ENCODE measurements at regions not wholly inside any gene's neighbourhood (a gene's known extent, or its start where the extent isn't known, plus 50 kb on each side); places are given as distances from the start of the nearest gene placed in this dataset.

- Histone ChIP-seq H3K9me3 (no peaks in the 10 kb centered on the region), H3K4me3 (ENCODE audit: low read depth in 1 of 2, low read length in 1 of 2) (no peak overlapping the region), H3K27me3 (peaks cover 53% of the 10 kb centered on the region), H3K36me3 (no peaks in the 10 kb centered on the region), H3K27ac (no peak overlapping the region), H3K4me1 (ENCODE audit: control insufficient read depth in 1 of 2, insufficient read depth in 1 of 2, low read depth in 1 of 2, low read length in 1 of 2) (peaks cover 27% of the 10 kb centered on the region in 2 experiments)
- no peak for TF ChIP-seq CTCF (IDR thresholded peaks at IDR 0.05)
These were observed 51.1 kb upstream of the H6PD start for GRCh38 chr1:9183441-9183840.

GRCh38 chr1:9183898-9184297, 50.7 kb upstream of the H6PD start:
- Histone ChIP-seq H3K4me1 (ENCODE audit: control insufficient read depth in 1 of 2, insufficient read depth in 1 of 2, low read depth in 1 of 2, low read length in 1 of 2) (peaks cover 27% of the 10 kb centered on the region in 2 experiments), H3K27ac (no peak overlapping the region), H3K36me3 (no peaks in the 10 kb centered on the region), H3K4me3 (ENCODE audit: low read depth in 1 of 2, low read length in 1 of 2) (no peak overlapping the region), H3K9me3 (no peaks in the 10 kb centered on the region), H3K27me3 (peaks cover 53% of the 10 kb centered on the region)
- TF ChIP-seq CTCF (IDR thresholded peaks at IDR 0.05): no peak

GRCh38 chr1:9184749-9185148, 49.8 kb upstream of the H6PD start:
- Histone ChIP-seq H3K27me3 (peaks cover 52% of the 10 kb centered on the region), H3K9me3 (no peaks in the 10 kb centered on the region), H3K4me3 (ENCODE audit: low read depth in 1 of 2, low read length in 1 of 2) (no peak overlapping the region), H3K27ac (no peak overlapping the region), H3K4me1 (ENCODE audit: control insufficient read depth in 1 of 2, insufficient read depth in 1 of 2, low read depth in 1 of 2, low read length in 1 of 2) (peaks cover 24 to 25% of the 10 kb centered on the region in 2 experiments), H3K36me3 (no peaks in the 10 kb centered on the region)
- TF ChIP-seq CTCF (IDR thresholded peaks at IDR 0.05): no peak

All from neutrophil (primary cell).